ENCODE measurements at regions not wholly inside any gene's neighbourhood (a gene's known extent, or its start where the extent isn't known, plus 50 kb on each side); places are given as distances from the start of the nearest gene placed in this dataset.

DNA sequence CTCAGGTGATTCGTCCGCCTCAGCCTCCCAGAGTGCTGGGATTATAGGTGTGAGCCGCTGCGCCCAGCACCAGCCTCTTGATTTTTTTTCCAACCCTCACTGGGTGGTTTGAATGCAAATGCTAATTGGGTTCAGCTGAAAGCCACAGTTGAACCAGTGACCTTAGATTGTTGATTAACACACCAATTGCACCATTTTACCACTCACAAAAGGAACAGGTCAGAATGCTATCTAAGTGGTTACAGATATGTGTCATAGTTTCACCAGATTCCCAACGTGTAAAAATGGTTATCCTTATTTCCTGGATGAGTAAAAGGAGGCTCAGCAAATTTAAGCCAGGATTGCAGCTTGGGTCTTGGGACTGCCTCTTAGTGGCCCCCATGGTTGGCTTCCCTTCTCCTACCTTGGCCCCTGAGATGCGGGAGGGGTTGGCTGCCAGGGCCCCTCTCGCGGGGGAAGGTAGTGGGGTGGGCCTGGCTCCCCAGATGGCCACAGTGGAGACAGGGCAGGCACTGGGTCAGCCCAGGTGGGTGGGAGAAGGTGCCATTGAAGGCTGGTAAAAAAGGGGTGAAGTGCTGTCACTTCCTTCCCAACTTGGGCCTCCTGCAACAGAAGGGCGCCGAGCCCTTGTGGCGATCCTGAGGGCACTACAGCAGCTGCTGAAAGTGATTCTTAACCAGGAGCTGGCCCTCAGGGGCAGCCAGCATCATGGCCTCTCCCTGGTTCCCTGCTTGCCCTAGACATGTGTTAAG, 164.9 kb upstream of the HAAO start:
- no peak for DNase-seq (ENCODE audit: low spot score)
- TF ChIP-seq, protein P1, sequence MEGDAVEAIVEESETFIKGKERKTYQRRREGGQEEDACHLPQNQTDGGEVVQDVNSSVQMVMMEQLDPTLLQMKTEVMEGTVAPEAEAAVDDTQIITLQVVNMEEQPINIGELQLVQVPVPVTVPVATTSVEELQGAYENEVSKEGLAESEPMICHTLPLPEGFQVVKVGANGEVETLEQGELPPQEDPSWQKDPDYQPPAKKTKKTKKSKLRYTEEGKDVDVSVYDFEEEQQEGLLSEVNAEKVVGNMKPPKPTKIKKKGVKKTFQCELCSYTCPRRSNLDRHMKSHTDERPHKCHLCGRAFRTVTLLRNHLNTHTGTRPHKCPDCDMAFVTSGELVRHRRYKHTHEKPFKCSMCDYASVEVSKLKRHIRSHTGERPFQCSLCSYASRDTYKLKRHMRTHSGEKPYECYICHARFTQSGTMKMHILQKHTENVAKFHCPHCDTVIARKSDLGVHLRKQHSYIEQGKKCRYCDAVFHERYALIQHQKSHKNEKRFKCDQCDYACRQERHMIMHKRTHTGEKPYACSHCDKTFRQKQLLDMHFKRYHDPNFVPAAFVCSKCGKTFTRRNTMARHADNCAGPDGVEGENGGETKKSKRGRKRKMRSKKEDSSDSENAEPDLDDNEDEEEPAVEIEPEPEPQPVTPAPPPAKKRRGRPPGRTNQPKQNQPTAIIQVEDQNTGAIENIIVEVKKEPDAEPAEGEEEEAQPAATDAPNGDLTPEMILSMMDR (IDR thresholded peaks at IDR 0.05; ENCODE audit: extremely low read depth, insufficient read depth, missing control alignments), result no peak
- in situ Hi-C loops (cut with MboI; ENCODE audit: low pct_unique_long_range_greater_than_20kb, low sequenced_read_pairs, unreplicated experiment), result loop anchor here (25.0 kb wide), 1 partner anchor 280 kb away; the partner anchor contains the start of gene ZFP36L2

DNA sequence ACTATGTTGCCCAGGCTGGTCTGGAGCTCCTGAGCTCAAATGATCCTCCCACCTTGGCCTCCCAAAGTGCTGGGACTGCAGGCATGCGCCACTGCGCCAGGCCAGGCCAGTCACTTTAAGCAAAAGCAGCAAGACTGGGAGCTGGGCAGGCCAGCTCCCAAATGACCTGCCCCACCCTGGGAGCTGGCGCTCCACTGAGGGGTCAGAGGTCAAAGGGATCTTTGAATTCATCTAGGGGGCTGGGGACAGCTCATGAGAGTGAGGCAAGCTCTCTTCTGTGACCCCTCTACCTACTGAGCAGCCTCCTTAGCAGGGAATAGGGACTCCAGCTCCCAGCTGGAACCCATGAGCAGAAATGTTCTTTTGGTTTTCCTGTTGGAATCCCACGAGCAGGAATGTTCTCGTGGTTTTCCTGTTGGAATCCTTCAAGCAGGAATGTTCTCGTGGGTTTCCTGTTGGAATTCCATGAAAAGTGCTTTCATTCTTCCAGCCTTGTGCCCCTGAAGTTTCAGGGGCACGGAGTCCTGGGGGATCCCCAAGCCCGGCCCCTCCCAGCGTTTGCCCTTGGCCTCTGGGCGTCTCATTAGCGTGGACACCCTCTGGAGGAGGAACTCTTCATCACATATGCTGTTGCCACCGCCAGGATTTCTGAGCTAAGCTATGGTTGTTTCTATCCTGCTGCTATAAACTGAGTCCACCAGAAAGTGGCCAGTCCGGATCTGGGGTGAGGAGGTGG, 162.0 kb upstream of the HAAO start:
- no peak for DNase-seq (ENCODE audit: low spot score)
- in situ Hi-C loops (cut with MboI; ENCODE audit: low pct_unique_long_range_greater_than_20kb, low sequenced_read_pairs, unreplicated experiment), result loop anchor here (25.0 kb wide), 1 partner anchor 283 kb away; the partner anchor contains the start of gene ZFP36L2
- TF ChIP-seq, protein P1 (IDR thresholded peaks at IDR 0.05; ENCODE audit: extremely low read depth, insufficient read depth, missing control alignments), result no peak

DNA sequence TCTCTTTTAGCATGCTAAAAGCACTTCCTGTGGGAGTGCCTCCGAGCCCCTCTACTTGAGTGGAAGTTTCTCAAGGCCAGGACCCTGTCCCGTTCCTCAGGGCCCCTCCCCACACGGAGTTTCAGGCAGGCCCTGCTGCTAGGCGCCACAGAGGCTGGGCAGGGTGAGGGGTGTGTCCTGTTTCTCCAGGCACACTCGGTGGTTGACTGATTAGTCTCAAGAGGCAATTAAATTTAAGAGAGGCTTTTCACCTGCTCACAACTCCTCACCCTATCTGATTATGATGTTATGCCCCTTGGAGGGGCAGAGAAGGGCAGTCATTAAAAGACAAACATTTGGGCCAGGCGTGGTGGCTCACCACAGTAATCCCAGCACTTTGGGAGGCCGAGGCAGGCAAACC, 160.8 kb upstream of the HAAO start:
- DNase-seq (ENCODE audit: low spot score), result no peak
- in situ Hi-C loops (cut with MboI; ENCODE audit: low pct_unique_long_range_greater_than_20kb, low sequenced_read_pairs, unreplicated experiment), result loop anchor here (25.0 kb wide), 1 partner anchor 284 kb away; the partner anchor contains the start of gene ZFP36L2
- TF ChIP-seq, protein P1 (IDR thresholded peaks at IDR 0.05; ENCODE audit: extremely low read depth, insufficient read depth, missing control alignments), result no peak

DNA sequence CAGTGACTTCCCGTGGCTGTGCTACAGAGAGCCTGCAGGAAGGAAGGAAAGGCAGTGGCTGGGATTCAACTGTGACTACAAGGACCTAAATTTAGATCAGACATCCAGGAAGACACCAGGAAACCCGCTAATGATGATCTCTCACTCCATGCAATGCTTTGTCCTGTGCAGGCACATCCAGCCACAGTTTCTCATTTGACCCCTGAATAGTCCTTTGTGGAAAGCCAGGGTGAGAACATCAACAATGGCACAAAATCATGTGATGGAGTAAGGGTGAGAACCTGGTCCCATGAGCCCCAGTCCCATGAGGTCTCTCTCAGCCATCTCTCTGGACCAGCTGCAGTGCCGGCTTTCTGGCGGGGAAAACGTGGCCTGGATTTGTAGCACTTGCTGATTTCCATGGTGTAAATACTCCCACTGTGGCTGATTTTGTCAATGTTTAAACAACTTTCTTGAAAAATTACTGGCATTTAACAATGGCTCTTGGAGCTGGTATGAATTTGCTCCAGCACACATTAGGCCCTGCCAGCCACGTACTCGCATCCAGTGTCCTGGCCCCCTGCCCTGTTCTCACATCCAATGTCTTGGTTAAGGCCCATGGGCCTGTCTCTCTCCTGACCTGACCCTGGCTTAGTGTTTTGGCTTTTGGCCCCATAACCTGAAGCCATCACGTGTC, 159.0 kb upstream of the HAAO start:
- TF ChIP-seq, protein P1 (IDR thresholded peaks at IDR 0.05; ENCODE audit: extremely low read depth, insufficient read depth, missing control alignments), result no peak
- in situ Hi-C loops (cut with MboI; ENCODE audit: low pct_unique_long_range_greater_than_20kb, low sequenced_read_pairs, unreplicated experiment), result loop anchor here (25.0 kb wide), 1 partner anchor 286 kb away; the partner anchor contains the start of gene ZFP36L2
- DNase-seq (ENCODE audit: low spot score), result no peak

DNA sequence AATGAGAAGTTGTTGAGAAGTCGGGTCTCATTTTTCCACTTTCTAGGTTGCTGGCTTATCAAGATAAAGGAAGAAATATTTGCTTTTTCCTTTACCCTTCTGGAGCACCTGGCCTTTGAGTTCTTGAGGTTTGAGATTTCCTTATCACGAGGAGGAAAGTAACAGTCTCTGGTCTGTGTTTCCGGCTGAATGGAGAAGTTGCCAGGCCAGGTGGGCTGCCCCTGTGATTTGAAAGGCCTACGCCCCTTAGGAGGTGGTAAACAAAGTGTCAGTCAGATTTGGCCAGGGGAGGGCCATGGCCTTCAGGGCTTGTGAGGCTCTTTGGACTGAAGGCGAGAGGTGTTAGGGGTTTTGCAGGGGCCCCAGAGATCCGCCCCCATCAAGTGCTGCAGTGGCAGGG, 156.7 kb upstream of the HAAO start:
- no peak for DNase-seq (ENCODE audit: low spot score)
- TF ChIP-seq, protein P1 (IDR thresholded peaks at IDR 0.05; ENCODE audit: extremely low read depth, insufficient read depth, missing control alignments), result no peak
- in situ Hi-C loops (cut with MboI; ENCODE audit: low pct_unique_long_range_greater_than_20kb, low sequenced_read_pairs, unreplicated experiment), result no loop called here

DNA sequence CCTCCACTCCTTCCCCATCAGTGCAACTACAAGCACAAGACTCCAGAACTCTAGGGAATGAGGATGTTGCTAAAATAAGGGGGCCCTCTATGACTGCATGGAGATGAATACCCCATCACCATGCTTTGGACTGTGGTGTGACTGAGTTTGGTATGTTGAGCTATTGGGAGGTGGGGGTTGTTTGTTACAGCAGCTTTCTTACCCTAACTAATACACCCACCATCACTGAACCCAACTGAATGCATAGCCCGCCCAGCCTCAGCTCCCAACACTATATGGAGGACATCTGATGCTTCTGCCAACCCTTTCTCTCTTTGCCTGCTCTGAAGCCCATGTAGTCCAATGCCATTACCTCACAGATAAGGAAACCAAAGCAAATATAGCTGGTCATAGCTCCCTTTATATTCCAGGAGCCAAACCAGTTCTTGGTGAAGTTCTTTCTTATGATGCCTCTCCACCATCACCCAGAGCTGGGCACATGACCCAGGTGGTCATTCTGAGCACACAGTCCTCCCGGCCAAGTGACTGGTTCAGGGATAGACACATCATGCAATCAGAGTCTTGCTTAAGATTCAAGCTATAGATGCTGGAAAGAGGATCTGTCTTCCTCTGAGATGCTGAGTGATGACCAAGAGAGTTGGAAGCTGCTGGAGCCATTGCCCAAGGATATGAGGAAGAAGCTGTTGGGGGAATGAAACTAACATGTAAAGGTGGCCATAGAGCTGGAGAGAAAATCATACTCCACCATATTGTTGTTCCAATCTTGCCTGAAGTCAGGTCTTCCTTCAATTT, 155.6 kb upstream of the HAAO start:
- no peak for DNase-seq (ENCODE audit: low spot score)
- in situ Hi-C loops (cut with MboI; ENCODE audit: low pct_unique_long_range_greater_than_20kb, low sequenced_read_pairs, unreplicated experiment), result no loop called here
- TF ChIP-seq, protein P1 (IDR thresholded peaks at IDR 0.05; ENCODE audit: extremely low read depth, insufficient read depth, missing control alignments), result no peak
